ENCODE measurements at regions not wholly inside any gene's neighbourhood (a gene's known extent, or its start where the extent isn't known, plus 50 kb on each side); places are given as distances from the start of the nearest gene placed in this dataset.

GRCh38 chr6:15852289-15852688, 189.5 kb upstream of the DTNBP1 start:
- no peak for DNase-seq (ENCODE audit: extremely low read depth, low read depth, low spot score)

GRCh38 chr6:15849395-15849794, 186.6 kb upstream of the DTNBP1 start:
- DNase-seq (ENCODE audit: extremely low read depth, low read depth, low spot score), result no peak

- DNase-seq (ENCODE audit: extremely low read depth, low read depth, low spot score), result no peak
Measured at GRCh38 chr6:15845492-15845891, 182.7 kb upstream of the DTNBP1 start.

DNA sequence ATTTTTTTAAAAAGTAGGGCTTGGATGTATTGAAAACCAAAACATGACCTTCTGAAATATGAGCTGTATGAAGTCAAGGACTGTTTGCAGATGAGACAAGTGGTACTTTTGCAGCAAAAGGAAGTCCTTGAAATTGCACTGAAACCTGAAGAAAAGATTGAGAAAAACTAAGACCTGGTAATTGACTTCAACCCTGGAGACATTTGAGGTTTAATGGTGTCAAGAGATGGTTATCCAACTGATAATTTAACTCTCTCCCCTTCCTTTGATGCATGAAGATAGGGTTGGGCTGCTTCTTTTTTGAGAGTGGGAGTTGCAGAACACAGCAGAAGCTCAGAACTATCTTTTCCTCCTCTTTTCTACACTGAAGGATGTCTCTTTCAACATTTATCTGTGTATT, 180.9 kb upstream of the DTNBP1 start:
- DNase-seq (ENCODE audit: extremely low read depth, low read depth, low spot score), result no peak

DNA sequence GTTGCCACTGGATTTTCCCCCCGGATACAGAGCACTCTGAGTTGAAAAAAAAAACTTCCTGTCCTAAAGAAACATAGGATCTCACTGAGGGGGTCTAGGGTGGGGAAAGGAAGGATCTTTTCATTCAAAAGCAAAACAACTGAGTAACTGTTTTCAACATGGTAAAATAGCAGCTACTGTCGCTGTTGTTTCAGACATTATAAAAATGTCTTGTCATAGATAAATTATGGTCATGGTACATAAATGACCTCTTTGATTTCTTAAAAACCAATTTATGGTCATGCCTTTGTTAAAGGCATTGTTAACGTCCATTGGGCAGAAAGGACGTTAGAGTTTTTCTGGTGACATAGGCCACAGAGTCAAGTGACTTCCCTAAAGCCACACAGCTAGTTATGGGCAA, 180.4 kb upstream of the DTNBP1 start:
- no peak for DNase-seq (ENCODE audit: extremely low read depth, low read depth, low spot score)

- DNase-seq (ENCODE audit: extremely low read depth, low read depth, low spot score), result no peak
Measured at GRCh38 chr6:15842727-15843117, 179.9 kb upstream of the DTNBP1 start.

DNA sequence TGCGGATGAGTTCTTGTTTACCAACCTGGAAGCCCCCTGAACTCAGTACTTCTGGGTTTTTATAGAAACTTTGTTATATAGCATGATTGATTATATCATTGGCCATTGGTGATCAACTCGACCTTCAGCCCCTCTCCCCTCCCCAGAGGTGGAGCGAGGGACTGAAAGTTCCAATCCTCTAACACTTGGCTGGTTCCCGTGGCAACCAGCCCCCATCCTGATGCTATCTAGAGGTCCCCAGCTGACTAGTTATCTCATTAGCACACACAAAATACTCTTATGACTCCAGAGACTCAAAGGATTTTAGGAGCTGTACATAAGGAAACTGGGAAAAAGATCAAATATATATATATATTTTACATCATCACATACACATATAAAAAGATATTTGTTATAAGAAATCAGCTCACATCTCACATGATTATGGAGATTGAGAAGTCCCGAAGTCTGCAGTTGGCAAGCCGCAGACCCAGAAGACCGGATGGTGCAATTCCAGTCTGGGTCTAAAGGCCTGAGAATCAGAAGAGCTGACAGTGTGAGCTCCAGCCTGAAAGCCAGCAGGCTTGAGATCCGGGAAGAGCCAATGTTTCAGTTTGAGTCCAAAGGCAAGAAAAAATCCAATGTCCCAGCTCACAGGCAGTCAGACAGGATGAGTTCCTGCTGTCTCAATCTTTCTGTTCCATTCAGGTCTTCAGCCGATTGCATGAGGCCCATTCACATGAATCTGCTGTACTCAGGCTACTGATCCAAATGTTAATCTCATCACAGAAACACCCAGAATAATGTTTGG, 179.3 kb upstream of the DTNBP1 start:
- no peak for DNase-seq (ENCODE audit: extremely low read depth, low read depth, low spot score)

- no peak for DNase-seq (ENCODE audit: extremely low read depth, low read depth, low spot score)
Measured at GRCh38 chr6:15839969-15840541, 177.2 kb upstream of the DTNBP1 start.

- DNase-seq (ENCODE audit: extremely low read depth, low read depth, low spot score), result no peak
Measured at GRCh38 chr6:15837205-15837604, 174.4 kb upstream of the DTNBP1 start.

DNA sequence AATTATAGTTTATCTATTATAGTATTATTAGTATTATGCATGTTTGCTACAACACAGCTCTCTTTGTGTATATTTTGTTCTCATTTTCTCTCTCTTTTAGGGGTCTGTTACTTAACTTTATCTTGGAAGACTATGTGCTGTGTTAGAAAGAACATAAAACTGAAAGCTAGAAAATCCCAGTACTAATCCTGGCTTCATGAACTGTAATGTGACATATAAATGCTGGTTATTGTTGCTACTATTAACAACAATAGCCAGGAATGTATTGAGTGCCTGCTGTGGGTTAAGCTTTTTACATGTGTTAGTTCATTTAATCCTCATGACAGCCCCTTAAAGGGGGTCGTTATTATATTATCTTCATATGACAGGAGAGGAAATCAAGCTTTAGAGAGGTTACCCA, 170.0 kb upstream of the DTNBP1 start:
- no peak for DNase-seq (ENCODE audit: extremely low read depth, low read depth, low spot score)

DNA sequence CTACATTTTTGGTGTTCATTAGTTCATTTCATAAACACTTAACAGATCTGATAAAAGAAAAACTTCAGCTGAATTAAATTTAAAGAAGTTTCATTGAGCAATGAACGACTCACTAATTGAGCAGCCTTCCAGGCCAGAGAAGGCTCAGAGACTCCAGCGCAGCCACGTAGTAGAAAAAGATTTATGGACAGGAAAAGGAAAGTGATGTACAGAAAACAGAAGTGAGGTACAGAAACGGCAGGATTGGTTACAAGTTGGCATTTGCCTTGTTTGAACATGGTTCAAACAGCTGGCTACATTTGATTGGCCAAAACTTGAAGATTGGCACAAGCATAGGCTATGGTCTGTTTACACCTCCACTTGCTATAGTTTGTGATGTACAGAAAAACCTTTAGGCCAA, 166.3 kb upstream of the DTNBP1 start:
- no peak for DNase-seq (ENCODE audit: extremely low read depth, low read depth, low spot score)

- no peak for DNase-seq (ENCODE audit: extremely low read depth, low read depth, low spot score)
Measured at GRCh38 chr6:15827496-15828255, 164.8 kb upstream of the DTNBP1 start.

DNA sequence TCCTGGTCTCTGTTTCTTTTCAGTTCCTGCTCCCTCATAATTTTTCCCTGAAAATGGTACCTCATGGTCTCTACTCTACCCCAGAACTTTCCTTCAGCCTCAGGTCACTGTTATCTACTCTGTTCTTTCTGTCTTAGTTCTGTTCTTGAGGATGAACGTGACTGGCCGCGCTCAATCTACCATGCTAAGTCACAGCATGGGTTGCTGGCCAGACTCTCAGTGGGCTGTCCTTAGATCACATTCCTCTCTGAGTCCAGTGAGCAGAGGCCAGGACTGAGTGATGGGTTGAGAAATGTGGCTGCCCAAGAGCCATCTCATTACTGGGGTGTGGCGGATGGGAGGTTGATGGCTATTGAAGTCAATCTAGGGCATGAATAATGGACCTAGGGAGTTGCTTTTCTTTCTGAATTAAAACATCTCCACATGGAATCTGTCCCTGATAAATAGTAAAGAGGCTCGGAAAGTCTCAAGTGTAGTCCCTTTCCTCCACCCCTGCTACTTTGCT, 164.0 kb upstream of the DTNBP1 start:
- DNase-seq (ENCODE audit: extremely low read depth, low read depth, low spot score), result no peak

- DNase-seq (ENCODE audit: extremely low read depth, low read depth, low spot score), result no peak
Measured at GRCh38 chr6:15825332-15825930, 162.6 kb upstream of the DTNBP1 start.

GRCh38 chr6:15824811-15825210, 162.0 kb upstream of the DTNBP1 start:
- DNase-seq (ENCODE audit: extremely low read depth, low read depth, low spot score), result no peak

- no peak for DNase-seq (ENCODE audit: extremely low read depth, low read depth, low spot score)
Measured at GRCh38 chr6:15823838-15824414, 161.1 kb upstream of the DTNBP1 start.

DNA sequence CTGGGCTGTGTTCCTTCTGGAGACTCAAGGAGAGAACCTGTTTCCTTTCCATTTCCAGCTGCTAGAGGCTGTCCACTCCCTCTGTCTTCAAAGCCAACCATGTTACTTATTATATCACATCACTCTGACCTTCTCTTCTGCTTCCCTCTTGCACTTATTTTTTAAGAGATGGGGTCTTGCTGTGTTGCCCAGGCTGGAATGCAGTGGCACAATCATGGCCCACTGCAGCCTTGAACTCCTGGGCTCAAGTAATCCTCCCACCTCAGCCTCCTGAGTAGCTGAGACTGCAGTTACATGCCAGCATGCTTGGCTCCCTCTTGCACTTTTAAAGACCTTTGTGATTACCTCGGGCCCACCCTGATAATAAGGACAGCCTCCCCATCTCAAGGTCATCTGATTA, 160.0 kb upstream of the DTNBP1 start:
- no peak for DNase-seq (ENCODE audit: extremely low read depth, low read depth, low spot score)

GRCh38 chr6:15819841-15820240, 157.0 kb upstream of the DTNBP1 start:
- no peak for DNase-seq (ENCODE audit: extremely low read depth, low read depth, low spot score)

GRCh38 chr6:15819226-15819625, 156.4 kb upstream of the DTNBP1 start:
- no peak for DNase-seq (ENCODE audit: extremely low read depth, low read depth, low spot score)

GRCh38 chr6:15818491-15818890, 155.7 kb upstream of the DTNBP1 start:
- DNase-seq (ENCODE audit: extremely low read depth, low read depth, low spot score), result no peak

- DNase-seq (ENCODE audit: extremely low read depth, low read depth, low spot score), result no peak
Measured at GRCh38 chr6:15818044-15818443, 155.2 kb upstream of the DTNBP1 start.
